ENCODE measurements at regions not wholly inside any gene's neighbourhood (a gene's known extent, or its start where the extent isn't known, plus 50 kb on each side); places are given as distances from the start of the nearest gene placed in this dataset.

DNA sequence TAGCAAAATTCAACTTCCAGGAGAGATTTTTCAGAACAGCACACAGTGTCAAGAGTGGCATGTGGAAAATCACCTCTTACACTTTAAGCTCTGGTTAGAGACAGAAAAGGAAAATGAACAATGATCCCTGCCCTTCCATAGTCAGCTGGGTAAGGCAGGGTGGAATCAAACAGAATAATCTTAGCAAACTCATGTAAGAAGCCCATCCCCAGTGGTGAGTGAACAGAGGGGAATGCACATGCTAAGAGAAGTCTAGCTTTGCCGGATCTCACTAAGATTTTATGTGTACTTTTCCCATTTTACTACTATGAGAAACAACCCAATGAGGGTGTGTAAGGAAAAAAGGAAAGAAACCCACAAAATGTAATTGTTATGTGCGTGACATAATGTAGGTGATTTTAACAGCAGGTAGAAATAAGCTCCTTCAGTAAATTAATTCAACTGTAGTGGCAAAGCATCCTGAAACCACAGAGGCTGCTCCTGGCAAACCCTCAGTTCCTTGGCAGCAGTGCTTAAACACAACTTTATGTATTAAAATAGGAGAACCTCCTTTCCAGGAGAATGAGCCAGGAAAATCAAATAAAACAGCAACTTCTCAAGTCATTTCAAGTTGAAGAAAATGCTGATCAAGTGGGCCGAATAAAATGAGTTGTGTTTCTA lies 366.0 kb upstream of the TRPC7 start:
- no peak for TF ChIP-seq CTCF (IDR thresholded peaks at IDR 0.05)
- intact Hi-C loops (cut with DNase I), result no loop called here
- Histone ChIP-seq H3K9me3 (no peaks in the 10 kb centered on the region), H3K27me3 (ENCODE audit: insufficient read depth in 3 of 3, low read length in 2 of 3) (no peaks in the 10 kb centered on the region), H3K27ac (no peak overlapping the region), H3K4me1 (no peaks in the 10 kb centered on the region), H3K4me3 (no peak overlapping the region), H3K36me3 (ENCODE audit: insufficient read depth in 1 of 2, low read depth in 1 of 2) (no peaks in the 10 kb centered on the region)
- WGBS, 3 donors, result 72 to 79% (median 77%) methylated on average over 3 of the region's 3 CpGs
- ATAC-seq (no peak), DNase-seq (no peak)

DNA sequence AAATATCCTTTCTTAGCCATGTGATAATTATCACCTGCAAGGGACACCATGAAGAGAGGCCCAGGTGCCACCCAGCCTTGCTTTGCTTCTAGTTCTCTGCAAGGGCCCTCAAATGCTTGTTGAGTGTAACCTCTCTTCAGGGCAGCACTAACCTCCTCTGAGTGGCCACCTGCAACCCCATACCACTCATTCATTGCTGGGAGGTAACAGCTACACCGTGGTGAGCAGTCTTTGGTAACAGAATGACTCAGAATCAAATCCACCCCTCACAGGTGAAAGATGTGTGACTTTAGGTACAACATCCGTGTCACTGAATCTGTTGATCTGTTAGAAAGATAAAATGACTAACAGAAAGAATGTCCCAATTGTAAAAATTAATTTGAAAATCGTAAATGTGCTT lies 365.1 kb upstream of the TRPC7 start:
- Histone ChIP-seq H3K27me3 (ENCODE audit: insufficient read depth in 3 of 3, low read length in 2 of 3) (no peaks in the 10 kb centered on the region), H3K9me3 (no peaks in the 10 kb centered on the region), H3K36me3 (ENCODE audit: insufficient read depth in 1 of 2, low read depth in 1 of 2) (no peaks in the 10 kb centered on the region), H3K4me3 (no peak overlapping the region), H3K27ac (no peak overlapping the region), H3K4me1 (no peaks in the 10 kb centered on the region)
- ATAC-seq, result no peak
- TF ChIP-seq CTCF (IDR thresholded peaks at IDR 0.05), result no peak
- no peak for DNase-seq
- intact Hi-C loops (cut with DNase I), result no loop called here
- 59 to 67% (median 60%) methylated on average over 3 of the region's 3 CpGs for WGBS, 3 donors

DNA sequence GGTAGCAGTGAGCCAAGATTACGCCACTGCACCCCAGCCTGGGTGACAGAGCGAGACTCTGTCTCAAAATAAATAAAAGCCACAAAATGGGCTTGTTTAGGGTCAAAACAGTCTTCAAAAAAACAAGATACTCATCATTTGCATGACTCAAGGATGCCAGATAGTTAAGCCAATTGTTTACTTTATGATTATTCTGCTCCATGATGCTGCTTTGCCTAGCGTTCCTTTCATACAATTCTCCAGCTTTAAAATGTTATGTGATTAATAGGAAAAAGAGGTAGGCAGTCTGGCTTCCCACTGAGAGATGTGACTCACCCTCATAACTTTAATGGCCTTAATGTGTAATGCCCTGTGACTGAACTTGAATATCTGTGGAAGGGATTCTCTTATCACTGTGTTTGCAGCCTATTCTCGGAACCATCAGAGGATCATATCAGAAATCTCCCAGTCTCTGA lies 364.6 kb upstream of the TRPC7 start:
- intact Hi-C loops (cut with DNase I), result no loop called here
- Histone ChIP-seq H3K36me3 (ENCODE audit: insufficient read depth in 1 of 2, low read depth in 1 of 2) (no peaks in the 10 kb centered on the region), H3K27me3 (ENCODE audit: insufficient read depth in 3 of 3, low read length in 2 of 3) (no peaks in the 10 kb centered on the region), H3K4me1 (no peaks in the 10 kb centered on the region), H3K4me3 (no peak overlapping the region), H3K27ac (no peak overlapping the region), H3K9me3 (no peaks in the 10 kb centered on the region)
- 68 to 87% (median 84%) methylated on average over 4 of the region's 4 CpGs for WGBS, 3 donors
- DNase-seq (no peak), ATAC-seq (no peak)
- TF ChIP-seq CTCF (IDR thresholded peaks at IDR 0.05), result no peak

- Histone ChIP-seq H3K27ac (no peak overlapping the region), H3K4me1 (no peaks in the 10 kb centered on the region), H3K36me3 (ENCODE audit: insufficient read depth in 1 of 2, low read depth in 1 of 2) (no peaks in the 10 kb centered on the region), H3K27me3 (ENCODE audit: insufficient read depth in 3 of 3, low read length in 2 of 3) (no peaks in the 10 kb centered on the region), H3K4me3 (no peak overlapping the region), H3K9me3 (no peaks in the 10 kb centered on the region)
- WGBS, 3 donors, result 68 to 77% (median 72%) methylated on average over 2 of the region's 2 CpGs
- DNase-seq, result no peak
- no peak for ATAC-seq
- intact Hi-C loops (cut with DNase I), result no loop called here
- no peak for TF ChIP-seq CTCF (IDR thresholded peaks at IDR 0.05)
Measured at GRCh38 chr5:136726506-136726905, 361.2 kb upstream of the TRPC7 start.

DNA sequence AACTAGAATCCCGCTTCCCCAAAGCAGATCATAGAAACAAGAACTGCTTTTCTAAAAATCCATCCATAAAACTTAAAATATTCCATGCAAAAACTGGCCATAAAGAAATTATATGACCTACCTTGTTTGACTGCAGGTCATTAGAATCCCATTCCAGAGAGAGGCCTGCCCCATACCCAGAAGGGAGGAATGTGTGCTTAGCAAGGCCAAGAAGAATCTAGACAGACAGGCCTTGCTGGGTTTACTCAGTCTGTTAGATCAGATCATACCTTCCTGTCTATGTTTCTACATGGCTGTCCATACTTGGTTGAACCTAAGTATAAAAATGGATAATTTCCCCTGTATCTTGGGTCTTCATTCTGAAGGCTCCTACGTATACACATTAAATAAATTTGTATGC lies 358.8 kb upstream of the TRPC7 start:
- ATAC-seq, result no peak
- no peaks in the 10 kb centered on the region for H3K4me1 ChIP-seq
- intact Hi-C loops (cut with DNase I), result no loop called here
- H3K27me3 ChIP-seq (ENCODE audit: insufficient read depth in 3 of 3, low read length in 2 of 3), result no peaks in the 10 kb centered on the region
- TF ChIP-seq CTCF (IDR thresholded peaks at IDR 0.05), result no peak
- no peak overlapping the region for H3K4me3 ChIP-seq
- no peak for DNase-seq
- no peaks in the 10 kb centered on the region for H3K36me3 ChIP-seq (ENCODE audit: insufficient read depth in 1 of 2, low read depth in 1 of 2)
- no peak overlapping the region for H3K27ac ChIP-seq
- no peaks in the 10 kb centered on the region for H3K9me3 ChIP-seq
- 62 to 77% (median 74%) methylated on average over 2 of the region's 2 CpGs for WGBS, 3 donors
